GM12878 (cell line): ENCODE measurements at regions not wholly inside any gene's neighbourhood (a gene's known extent, or its start where the extent isn't known, plus 50 kb on each side); places are given as distances from the start of the nearest gene placed in this dataset.
"Not testable (repeated sequence)": the region's sequence is repeated elsewhere in the genome, so short reads cannot be mapped to it uniquely, and the experiment has no call there.

Experiments used
- ATAC-seq: fragments of 200-7000 bp; cut with Tn5 transposase; 3 replicates; pipeline ENCODE4 v1.9.1; 2020; ENCODE audit warnings: mild to moderate bottlenecking, moderate library complexity
- BruUV-seq: library from RNA; stranded (reverse); fragments of 400-500 nt; replicated peaks from 2 replicates; lab custom pipeline; 2021; lab: Mats Ljungman, UMichigan
- CTCF ChIA-PET: fragments of 300-600 bp; sonication (Branson Sonifier 250); formaldehyde crosslinking; extraction: SDS; loops from one replicate; lab custom pipeline; 2021; ENCODE audit warnings: inconsistent platforms; lab: Yijun Ruan, JAX
- POLR2A ChIA-PET: fragments of 350-600 bp; formaldehyde crosslinking; extraction: SDS; loops from one replicate; lab custom pipeline; 2021; ENCODE audit warnings: inconsistent platforms; lab: Charles Lee
- RAD21 ChIA-PET: fragments of 300-600 bp; sonication (Branson Sonifier 250); formaldehyde crosslinking; loops from one replicate; lab custom pipeline; 2023; ENCODE audit warnings: antibody characterized with exemption; ENCODE audit not compliant: unreplicated experiment; lab: Charles Lee
- SMC1A ChIA-PET: fragments of 300-600 bp; sonication (Branson Sonifier 250); formaldehyde crosslinking; loops from one replicate; lab custom pipeline; 2023; ENCODE audit not compliant: unreplicated experiment, uncharacterized antibody; lab: Charles Lee
- DNase-seq: peaks from one replicate; pipeline ENCODE4 v3.0.0-alpha.2; 2011; ENCODE audit warnings: low read depth, low spot score
- FAIRE-seq: peaks from 3 replicates; lab custom pipeline; 2011; peaks lifted over from hg19 to GRCh38; lab: Jason Lieb, UNC
- H2AFZ ChIP-seq: 2 replicates; pipeline ENCODE4 v1.6.0; 2011; ENCODE audit warnings: low read depth, low read length, control low read depth; ENCODE audit not compliant: control insufficient read depth
- H3K27ac ChIP-seq: 2 replicates; pipeline ENCODE4 v1.5.1; 2011; ENCODE audit warnings: control low read depth; ENCODE audit not compliant: control insufficient read depth, insufficient read depth
- H3K27me3 ChIP-seq, 2 experiments: replicated peaks in 1 of 2; 2 replicates each; pipeline versions ENCODE4 v1.6.0 to v1.6.1; 2011; ENCODE audit warnings: low read length in 1 of 2; ENCODE audit not compliant: control insufficient read depth in 2 of 2, insufficient read depth in 2 of 2
- H3K36me3 ChIP-seq, 2 experiments: 2 replicates each; pipeline ENCODE4 v1.5.1; 2011; ENCODE audit warnings: low read length in 1 of 2; ENCODE audit not compliant: control insufficient read depth in 2 of 2, insufficient read depth in 2 of 2
- H3K4me1 ChIP-seq: 2 replicates; pipeline ENCODE4 v1.6.1; 2011; ENCODE audit warnings: mild to moderate bottlenecking, low read length, moderate library complexity, mixed read lengths; ENCODE audit not compliant: control insufficient read depth, insufficient read depth
- H3K4me2 ChIP-seq: 2 replicates; pipeline ENCODE4 v1.6.0; 2011; ENCODE audit warnings: control low read depth; ENCODE audit not compliant: control insufficient read depth, insufficient read depth
- H3K4me3 ChIP-seq: fragments of 200-600 bp; sonication (generic); 2 replicates; pipeline ENCODE4 v1.5.1; 2016
- H3K79me2 ChIP-seq: 2 replicates; pipeline ENCODE4 v1.6.0; 2011; ENCODE audit warnings: low read length; ENCODE audit not compliant: control insufficient read depth, insufficient read depth
- H3K9ac ChIP-seq: 2 replicates; pipeline ENCODE4 v1.8.0; 2011; ENCODE audit warnings: low read length, control low read depth, mixed read lengths; ENCODE audit not compliant: control insufficient read depth, insufficient read depth
- H3K9me3 ChIP-seq: replicated peaks from 3 replicates; pipeline ENCODE4 v1.5.1; 2011; ENCODE audit warnings: mild to moderate bottlenecking, low read length; ENCODE audit not compliant: control insufficient read depth, insufficient read depth
- H4K20me1 ChIP-seq: 2 replicates; pipeline ENCODE4 v1.6.0; 2011; ENCODE audit not compliant: control insufficient read depth, insufficient read depth
- FOXM1 ChIP-seq: IDR thresholded peaks from 2 replicates; pipeline ENCODE4 v1.6.1; 2012; ENCODE audit warnings: low read depth, mild to moderate bottlenecking, inconsistent platforms, low read length, moderate library complexity
- PAX8 ChIP-seq: fragments of 450-650 bp; IDR thresholded peaks from 2 replicates; pipeline ENCODE4 v1.6.1; 2017; ENCODE audit warnings: mild to moderate bottlenecking, moderate library complexity
- RELA ChIP-seq: fragments of 450-650 bp; IDR thresholded peaks from 2 replicates; pipeline ENCODE4 v1.8.0; 2014; ENCODE audit warnings: borderline replicate concordance; ENCODE audit not compliant: partially characterized antibody
- STAT3 ChIP-seq: IDR thresholded peaks from 2 replicates; pipeline ENCODE4 v1.6.1; 2011; ENCODE audit warnings: low read depth, low read length, improper control_type of control experiment
- WGBS: methylation state at CpG from one replicate; pipeline ENCODE4 v1.1.6; 2016; ENCODE audit warnings: low lambda C conversion rate; ENCODE audit not compliant: insufficient replicate concordance, insufficient coverage; ENCODE audit errors: missing lambda C conversion rate; 5-methylcytosine and 5-hydroxymethylcytosine counted together
- in situ Hi-C: fragments of 300-500 bp; cut with MboI; formaldehyde crosslinking; loops from 9 replicates; pipeline ENCODE4 v1.14.3; 2018; ENCODE audit warnings: mixed read lengths
- intact Hi-C: fragments of 100-400 bp; cut with micrococcal nuclease; formaldehyde crosslinking; loops from one replicate; pipeline ENCODE4 v1.14.2; 2022; ENCODE audit not compliant: unreplicated experiment
- TF ChIP-seq, protein P1 (sequence below): IDR thresholded peaks from 2 replicates; pipeline ENCODE4 v1.6.1; 2011; ENCODE audit warnings: borderline replicate concordance, low read depth, mild to moderate bottlenecking, moderate library complexity, low read length; ENCODE audit not compliant: insufficient read depth, poor library complexity, severe bottlenecking
- TF ChIP-seq, protein P2 (sequence below): fragments of 450-650 bp; IDR thresholded peaks from 2 replicates; pipeline ENCODE4 v1.6.1; 2018; ENCODE audit warnings: borderline replicate concordance, mild to moderate bottlenecking; ENCODE audit not compliant: partially characterized antibody

DNA sequence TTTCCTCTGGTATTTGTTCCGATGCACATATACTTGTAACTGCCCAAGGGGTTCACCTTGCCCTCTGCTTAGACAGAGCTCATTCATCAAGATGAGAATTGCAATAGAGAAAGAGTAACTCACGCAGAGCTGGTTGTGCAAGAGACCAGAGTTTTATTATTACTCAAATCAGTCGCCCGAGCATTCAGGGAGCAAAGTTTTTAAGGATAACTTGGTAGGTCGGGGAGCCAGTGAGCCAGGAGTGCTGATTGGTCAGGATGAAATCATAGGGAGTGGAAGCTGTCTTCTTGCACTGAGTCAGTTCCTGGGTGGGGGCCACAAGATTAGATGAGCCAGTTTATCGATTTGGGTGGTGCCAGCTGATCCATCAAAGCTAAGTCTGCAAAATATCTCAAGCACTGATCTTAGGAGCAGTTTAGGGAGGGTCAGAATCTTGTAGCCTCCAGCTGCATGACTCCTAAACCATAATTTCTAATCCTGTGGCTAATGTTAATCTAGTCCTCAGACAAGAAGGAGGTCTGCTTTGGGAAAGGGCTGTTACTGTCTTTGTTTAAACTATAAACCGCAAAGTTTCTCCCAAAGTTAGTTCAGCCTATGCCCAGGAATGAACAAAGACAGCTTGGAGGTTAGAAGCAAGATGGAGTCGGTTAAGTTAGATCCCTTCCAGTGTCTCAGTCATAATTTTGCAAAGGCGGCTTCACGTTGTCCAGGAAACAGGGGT lies 97.9 kb downstream of the TEX35 start:
- SMC1A ChIA-PET: interaction anchor here (0.8 to 2.6 kb wide), 8 partner anchors 9 to 142 kb away, joined by 3 to 10 read pairs (median 5); no protein-coding TSS in a partner anchor
- DNase-seq, POLR2A ChIA-PET, H3K79me2 ChIP-seq, in situ Hi-C loops, H3K27me3 ChIP-seq, H4K20me1 ChIP-seq, H3K27ac ChIP-seq, FAIRE-seq, H3K9ac ChIP-seq, H3K4me3 ChIP-seq, BruUV-seq, H3K36me3 ChIP-seq, ATAC-seq, intact Hi-C loops, H2AFZ ChIP-seq, H3K9me3 ChIP-seq, H3K4me2 ChIP-seq: not testable (repeated sequence)
- peaks cover 32% of the 10 kb centered on the region for H3K4me1 ChIP-seq
- CTCF ChIA-PET: interaction anchor here (0.6 to 1.9 kb wide), 6 partner anchors 11 to 1827 kb away, joined by 3 to 4 read pairs (median 3); no protein-coding TSS in a partner anchor
- RAD21 ChIA-PET: interaction anchor here (1.1 to 2.9 kb wide), 2 partner anchors 8 to 68 kb away, joined by 7 read pairs; no protein-coding TSS in a partner anchor
- WGBS: 85% methylated on average over 10 of the region's 10 CpGs

DNA sequence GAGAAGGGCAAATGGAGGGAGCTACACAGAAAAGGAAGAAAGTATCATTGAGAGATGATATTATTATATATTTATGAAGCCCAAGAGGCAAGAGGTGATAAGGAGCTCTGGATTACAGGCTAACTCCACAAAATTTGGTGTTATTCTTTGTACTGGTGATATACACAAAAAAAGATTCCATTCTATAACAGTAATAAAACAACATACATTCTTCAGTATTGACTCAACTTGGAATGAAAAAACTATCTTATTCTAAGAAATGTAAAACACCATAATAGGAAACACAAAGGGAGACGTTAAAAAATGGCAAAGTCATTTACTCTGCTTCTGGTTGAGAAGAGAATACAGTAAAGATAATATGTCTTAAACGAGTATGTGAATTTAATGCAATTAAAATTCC lies 99.4 kb downstream of the TEX35 start:
- POLR2A ChIA-PET: interaction anchor here (1.0 kb wide), 1 partner anchor 35 kb away, joined by 3 read pairs; no protein-coding TSS in a partner anchor
- H3K9ac ChIP-seq: no peak overlapping the region
- H3K27ac ChIP-seq: no peak overlapping the region
- TF ChIP-seq RELA: no peak
- TF ChIP-seq, protein P1, sequence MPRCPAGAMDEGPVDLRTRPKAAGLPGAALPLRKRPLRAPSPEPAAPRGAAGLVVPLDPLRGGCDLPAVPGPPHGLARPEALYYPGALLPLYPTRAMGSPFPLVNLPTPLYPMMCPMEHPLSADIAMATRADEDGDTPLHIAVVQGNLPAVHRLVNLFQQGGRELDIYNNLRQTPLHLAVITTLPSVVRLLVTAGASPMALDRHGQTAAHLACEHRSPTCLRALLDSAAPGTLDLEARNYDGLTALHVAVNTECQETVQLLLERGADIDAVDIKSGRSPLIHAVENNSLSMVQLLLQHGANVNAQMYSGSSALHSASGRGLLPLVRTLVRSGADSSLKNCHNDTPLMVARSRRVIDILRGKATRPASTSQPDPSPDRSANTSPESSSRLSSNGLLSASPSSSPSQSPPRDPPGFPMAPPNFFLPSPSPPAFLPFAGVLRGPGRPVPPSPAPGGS: no peak
- TF ChIP-seq, protein P2, sequence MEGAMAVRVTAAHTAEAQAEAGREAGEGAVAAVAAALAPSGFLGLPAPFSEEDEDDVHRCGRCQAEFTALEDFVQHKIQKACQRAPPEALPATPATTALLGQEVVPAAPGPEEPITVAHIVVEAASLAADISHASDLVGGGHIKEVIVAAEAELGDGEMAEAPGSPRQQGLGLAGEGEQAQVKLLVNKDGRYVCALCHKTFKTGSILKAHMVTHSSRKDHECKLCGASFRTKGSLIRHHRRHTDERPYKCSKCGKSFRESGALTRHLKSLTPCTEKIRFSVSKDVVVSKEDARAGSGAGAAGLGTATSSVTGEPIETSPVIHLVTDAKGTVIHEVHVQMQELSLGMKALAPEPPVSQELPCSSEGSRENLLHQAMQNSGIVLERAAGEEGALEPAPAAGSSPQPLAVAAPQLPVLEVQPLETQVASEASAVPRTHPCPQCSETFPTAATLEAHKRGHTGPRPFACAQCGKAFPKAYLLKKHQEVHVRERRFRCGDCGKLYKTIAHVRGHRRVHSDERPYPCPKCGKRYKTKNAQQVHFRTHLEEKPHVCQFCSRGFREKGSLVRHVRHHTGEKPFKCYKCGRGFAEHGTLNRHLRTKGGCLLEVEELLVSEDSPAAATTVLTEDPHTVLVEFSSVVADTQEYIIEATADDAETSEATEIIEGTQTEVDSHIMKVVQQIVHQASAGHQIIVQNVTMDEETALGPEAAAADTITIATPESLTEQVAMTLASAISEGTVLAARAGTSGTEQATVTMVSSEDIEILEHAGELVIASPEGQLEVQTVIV: no peak
- TF ChIP-seq STAT3: no peak
- TF ChIP-seq FOXM1: no peak
- TF ChIP-seq PAX8: no peak

More for the DNA sequence above, 99.4 kb downstream of the TEX35 start:
- Histone ChIP-seq H3K4me1 (peaks cover 18% of the 10 kb centered on the region), H3K27me3 (no peaks in the 10 kb centered on the region), H3K9me3 (no peaks in the 10 kb centered on the region), H4K20me1 (no peaks in the 10 kb centered on the region), H2AFZ (no peak overlapping the region), H3K79me2 (no peaks in the 10 kb centered on the region), H3K4me3 (no peak overlapping the region), H3K4me2 (no peak overlapping the region), H3K36me3 (no peaks in the 10 kb centered on the region)
- RAD21 ChIA-PET: interaction anchor here (1.0 to 2.9 kb wide), 2 partner anchors 57 to 69 kb away, joined by 5 to 7 read pairs; no protein-coding TSS in a partner anchor
- BruUV-seq: no TSS peak
- CTCF ChIA-PET: interaction anchor here (0.5 to 1.3 kb wide), 8 partner anchors 10 to 141 kb away, joined by 3 to 5 read pairs (median 4); no protein-coding TSS in a partner anchor
- ATAC-seq (no peak), DNase-seq (no peak), FAIRE-seq (no peak)
- SMC1A ChIA-PET: interaction anchor here (0.6 to 2.7 kb wide), 9 partner anchors 10 to 141 kb away, joined by 3 to 10 read pairs (median 5); no protein-coding TSS in a partner anchor
- in situ Hi-C loops: no loop called here
- 23% methylated on average over 2 of the region's 2 CpGs for WGBS
- intact Hi-C loops: no loop called here
